ENCODE measurements at regions not wholly inside any gene's neighbourhood (a gene's known extent, or its start where the extent isn't known, plus 50 kb on each side); places are given as distances from the start of the nearest gene placed in this dataset.

DNA sequence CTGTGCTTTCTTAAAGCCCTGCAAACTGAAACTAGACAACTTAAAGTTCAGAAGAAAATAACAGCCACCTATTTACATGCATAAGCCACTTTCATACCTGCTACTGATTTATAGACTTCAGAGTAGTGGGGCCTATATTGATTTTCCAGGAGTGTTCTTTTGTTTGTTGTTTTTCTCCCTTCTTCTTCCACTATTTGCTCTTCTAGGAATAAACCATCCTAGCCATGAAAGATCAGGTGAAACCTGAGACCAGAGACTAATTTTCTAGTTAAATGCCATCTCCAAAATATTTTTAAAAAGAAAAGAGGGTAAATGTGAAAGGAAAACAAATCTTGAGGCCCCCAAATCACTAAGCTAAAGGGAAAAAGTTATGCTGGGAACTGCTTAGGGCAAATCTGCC lies 72.4 kb upstream of the C1GALT1 start:
- Histone ChIP-seq H3F3A (ENCODE audit: insufficient read depth, low read length) (no peaks in the 10 kb centered on the region), H3K79me2 (ENCODE audit: low read length) (no peaks in the 10 kb centered on the region), H3K4me2 (ENCODE audit: low read depth, low read length) (peak overlapping the region; percentile 11; the same call in 1 of the 2 replicates), H3K27me3 (replicated peaks; ENCODE audit: insufficient read depth, low read length) (no peaks in the 10 kb centered on the region), H4K20me1 (ENCODE audit: insufficient read depth, low read length) (no peaks in the 10 kb centered on the region), H3K9me3 (replicated peaks; ENCODE audit: insufficient read depth, low read length) (no peaks in the 10 kb centered on the region), H3K36me3 (replicated peaks; ENCODE audit: insufficient read depth, low read length) (no peaks in the 10 kb centered on the region), H3K9me2 (replicated peaks; ENCODE audit: insufficient read depth, low read length) (no peaks in the 10 kb centered on the region), H2AFZ (ENCODE audit: low read length) (no peak overlapping the region), H3K4me1 (ENCODE audit: low read length) (no peaks in the 10 kb centered on the region), H3K27ac (ENCODE audit: low read length) (no peak overlapping the region), H3K4me3 (ENCODE audit: low read length) (no peak overlapping the region), H3K9ac (ENCODE audit: low read length) (no peak overlapping the region)
- TF ChIP-seq, protein P1, sequence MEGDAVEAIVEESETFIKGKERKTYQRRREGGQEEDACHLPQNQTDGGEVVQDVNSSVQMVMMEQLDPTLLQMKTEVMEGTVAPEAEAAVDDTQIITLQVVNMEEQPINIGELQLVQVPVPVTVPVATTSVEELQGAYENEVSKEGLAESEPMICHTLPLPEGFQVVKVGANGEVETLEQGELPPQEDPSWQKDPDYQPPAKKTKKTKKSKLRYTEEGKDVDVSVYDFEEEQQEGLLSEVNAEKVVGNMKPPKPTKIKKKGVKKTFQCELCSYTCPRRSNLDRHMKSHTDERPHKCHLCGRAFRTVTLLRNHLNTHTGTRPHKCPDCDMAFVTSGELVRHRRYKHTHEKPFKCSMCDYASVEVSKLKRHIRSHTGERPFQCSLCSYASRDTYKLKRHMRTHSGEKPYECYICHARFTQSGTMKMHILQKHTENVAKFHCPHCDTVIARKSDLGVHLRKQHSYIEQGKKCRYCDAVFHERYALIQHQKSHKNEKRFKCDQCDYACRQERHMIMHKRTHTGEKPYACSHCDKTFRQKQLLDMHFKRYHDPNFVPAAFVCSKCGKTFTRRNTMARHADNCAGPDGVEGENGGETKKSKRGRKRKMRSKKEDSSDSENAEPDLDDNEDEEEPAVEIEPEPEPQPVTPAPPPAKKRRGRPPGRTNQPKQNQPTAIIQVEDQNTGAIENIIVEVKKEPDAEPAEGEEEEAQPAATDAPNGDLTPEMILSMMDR (IDR thresholded peaks at IDR 0.05; ENCODE audit: low read length): no peak
- TF ChIP-seq EZH2phosphoT487 (IDR thresholded peaks at IDR 0.05; ENCODE audit: low read length): no peak
- no peak for TF ChIP-seq EZH2 (optimal IDR thresholded peaks at IDR 0.05; ENCODE audit: low read depth, low read length)
- DNase-seq: peak; percentile 28

DNA sequence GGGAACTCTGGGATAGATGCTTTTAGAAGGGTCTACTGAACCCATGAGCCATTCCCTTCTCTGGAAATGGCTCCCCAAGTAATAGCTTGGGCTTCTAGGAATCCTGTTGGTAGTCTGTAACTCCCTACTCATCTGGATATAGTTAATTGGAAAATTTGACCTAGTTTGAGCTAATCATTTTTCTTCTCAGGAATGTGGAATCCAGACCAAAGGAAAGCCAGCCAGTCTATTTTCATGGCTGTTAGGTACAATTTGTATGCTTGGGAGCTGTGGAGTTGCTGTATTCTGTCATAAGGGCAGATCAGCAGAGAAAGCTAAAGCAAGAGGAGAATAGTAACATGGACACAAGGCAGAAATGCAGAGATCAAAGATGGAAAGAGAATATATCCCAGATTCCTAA lies 71.6 kb upstream of the C1GALT1 start:
- Histone ChIP-seq H2AFZ (ENCODE audit: low read length) (no peak overlapping the region), H3K27ac (ENCODE audit: low read length) (no peak overlapping the region), H3K4me3 (ENCODE audit: low read length) (no peak overlapping the region), H4K20me1 (ENCODE audit: insufficient read depth, low read length) (no peaks in the 10 kb centered on the region), H3K9me2 (replicated peaks; ENCODE audit: insufficient read depth, low read length) (no peaks in the 10 kb centered on the region), H3K79me2 (ENCODE audit: low read length) (no peaks in the 10 kb centered on the region), H3K27me3 (replicated peaks; ENCODE audit: insufficient read depth, low read length) (no peaks in the 10 kb centered on the region), H3K36me3 (replicated peaks; ENCODE audit: insufficient read depth, low read length) (no peaks in the 10 kb centered on the region), H3K9me3 (replicated peaks; ENCODE audit: insufficient read depth, low read length) (no peaks in the 10 kb centered on the region), H3K9ac (ENCODE audit: low read length) (no peak overlapping the region), H3K4me2 (ENCODE audit: low read depth, low read length) (no peak overlapping the region), H3K4me1 (ENCODE audit: low read length) (no peaks in the 10 kb centered on the region), H3F3A (ENCODE audit: insufficient read depth, low read length) (no peaks in the 10 kb centered on the region)
- TF ChIP-seq EZH2 (optimal IDR thresholded peaks at IDR 0.05; ENCODE audit: low read depth, low read length) (no peak), EZH2phosphoT487 (IDR thresholded peaks at IDR 0.05; ENCODE audit: low read length) (no peak)
- TF ChIP-seq, protein P1 (IDR thresholded peaks at IDR 0.05; ENCODE audit: low read length): no peak
- DNase-seq: no peak

DNA sequence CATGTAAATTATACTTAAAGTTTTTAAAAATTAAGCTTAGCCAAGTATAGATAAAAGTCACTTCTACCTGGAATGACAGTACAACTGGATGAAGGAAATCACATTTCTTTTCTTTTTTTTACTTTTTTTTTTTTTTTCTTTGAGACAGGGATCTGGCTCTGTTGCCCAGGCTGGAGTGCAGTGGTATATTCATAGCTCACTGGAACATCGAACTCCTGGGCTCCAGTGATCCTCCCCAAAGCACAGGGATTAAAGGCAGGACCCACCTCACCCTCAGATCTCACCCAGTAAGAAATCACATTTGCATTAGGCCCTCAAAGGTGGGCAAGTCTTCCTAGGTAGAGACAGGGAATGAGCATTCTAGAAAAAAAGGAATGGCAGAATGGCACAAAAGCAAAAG lies 69.5 kb upstream of the C1GALT1 start:
- H3K4me2 ChIP-seq (ENCODE audit: low read depth, low read length): no peak overlapping the region
- no peaks in the 10 kb centered on the region for H3K9me2 ChIP-seq (replicated peaks; ENCODE audit: insufficient read depth, low read length)
- H2AFZ ChIP-seq (ENCODE audit: low read length): no peak overlapping the region
- TF ChIP-seq EZH2 (optimal IDR thresholded peaks at IDR 0.05; ENCODE audit: low read depth, low read length) (no peak), EZH2phosphoT487 (IDR thresholded peaks at IDR 0.05; ENCODE audit: low read length) (no peak)
- TF ChIP-seq, protein P1 (IDR thresholded peaks at IDR 0.05; ENCODE audit: low read length): no peak
- no peak overlapping the region for H3K4me3 ChIP-seq (ENCODE audit: low read length)
- no peaks in the 10 kb centered on the region for H3F3A ChIP-seq (ENCODE audit: insufficient read depth, low read length)
- no peaks in the 10 kb centered on the region for H3K9me3 ChIP-seq (replicated peaks; ENCODE audit: insufficient read depth, low read length)
- H3K4me1 ChIP-seq (ENCODE audit: low read length): no peaks in the 10 kb centered on the region
- no peak overlapping the region for H3K9ac ChIP-seq (ENCODE audit: low read length)
- no peak for DNase-seq
- H3K27ac ChIP-seq (ENCODE audit: low read length): no peak overlapping the region
- H3K36me3 ChIP-seq (replicated peaks; ENCODE audit: insufficient read depth, low read length): no peaks in the 10 kb centered on the region
- H4K20me1 ChIP-seq (ENCODE audit: insufficient read depth, low read length): no peaks in the 10 kb centered on the region
- H3K27me3 ChIP-seq (replicated peaks; ENCODE audit: insufficient read depth, low read length): no peaks in the 10 kb centered on the region
- H3K79me2 ChIP-seq (ENCODE audit: low read length): no peaks in the 10 kb centered on the region
